ENCODE measurements at regions not wholly inside any gene's neighbourhood (a gene's known extent, or its start where the extent isn't known, plus 50 kb on each side); places are given as distances from the start of the nearest gene placed in this dataset.
"Not testable (repeated sequence)": the region's sequence is repeated elsewhere in the genome, so short reads cannot be mapped to it uniquely, and the experiment has no call there.

GRCh38 chr10:9289811-9290210 lies 1235.3 kb downstream of the GATA3 start:
- no peak for DNase-seq (ENCODE audit: insufficient read length, low spot score)
- no peak for FAIRE-seq

- FAIRE-seq: no peak
Observed at GRCh38 chr10:9291081-9291480, 1236.6 kb downstream of the GATA3 start.

GRCh38 chr10:9294132-9294663 lies 1239.7 kb downstream of the GATA3 start:
- no peak for FAIRE-seq
- no peak for DNase-seq (ENCODE audit: insufficient read length, low spot score)

More at GRCh38 chr10:9291081-9291480, 1236.6 kb downstream of the GATA3 start:
- DNase-seq (ENCODE audit: insufficient read length, low spot score): no peak

DNA sequence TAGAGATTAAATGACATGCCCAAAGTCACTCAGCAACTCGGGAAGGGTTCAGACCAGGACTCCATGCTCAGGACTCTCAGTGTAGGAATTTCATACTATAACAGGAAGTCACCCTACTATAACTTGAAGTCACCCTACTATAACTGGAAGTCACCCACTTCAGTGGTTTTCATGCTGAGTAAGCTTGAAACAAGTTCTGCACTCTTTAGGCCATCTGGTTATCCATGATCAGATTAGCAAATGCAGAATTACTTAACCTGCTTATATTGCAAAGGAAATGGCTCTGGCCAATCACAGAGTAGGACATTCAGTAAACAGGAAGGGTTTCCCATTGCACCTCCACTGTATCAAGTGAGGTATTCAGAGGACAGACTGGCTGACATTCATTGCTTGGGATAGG lies 1240.4 kb downstream of the GATA3 start:
- DNase-seq (ENCODE audit: insufficient read length, low spot score) (no peak), FAIRE-seq (no peak)

DNA sequence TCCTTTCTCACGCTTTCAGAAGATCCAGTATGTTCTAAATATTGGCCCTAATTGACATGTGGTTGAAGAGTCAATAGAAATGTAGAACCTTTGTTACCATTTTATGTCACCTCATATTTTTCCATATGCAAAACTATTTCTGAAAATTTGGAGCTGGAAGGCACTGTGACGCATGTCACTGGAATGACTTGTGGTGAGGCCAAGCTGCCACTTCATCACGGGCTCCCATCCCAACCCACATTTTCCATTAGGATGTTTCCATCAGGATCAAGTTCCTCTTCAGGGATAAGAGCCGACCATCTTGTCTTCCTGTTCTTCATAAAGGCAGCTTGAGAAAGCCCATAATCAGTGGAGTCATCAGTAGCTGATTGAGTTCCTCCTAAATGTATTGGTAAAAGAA lies 1241.7 kb downstream of the GATA3 start:
- FAIRE-seq: no peak

DNA sequence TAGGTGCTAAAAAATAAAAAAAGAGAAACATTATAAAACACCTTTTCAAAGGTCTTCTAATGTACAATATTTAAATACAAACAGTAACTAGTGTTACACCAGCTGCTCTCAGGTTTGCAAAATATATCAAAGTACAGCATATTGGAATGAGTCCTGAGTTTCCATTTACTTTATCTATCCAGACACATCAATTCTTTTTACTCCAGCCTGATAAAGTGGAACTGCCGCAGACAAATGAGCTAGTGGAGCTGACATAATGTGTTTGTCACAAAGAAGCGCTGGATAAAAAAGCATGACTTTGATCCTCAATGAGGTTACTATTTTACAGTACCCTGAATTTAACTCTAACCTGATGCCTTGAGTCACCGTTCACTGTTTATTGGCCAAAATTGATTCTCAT lies 1243.1 kb downstream of the GATA3 start:
- no peak for FAIRE-seq
- DNase-seq (ENCODE audit: insufficient read length, low spot score): no peak

More for the DNA sequence above, 1241.7 kb downstream of the GATA3 start:
- no peak for DNase-seq (ENCODE audit: insufficient read length, low spot score)

GRCh38 chr10:9299966-9300365 lies 1245.5 kb downstream of the GATA3 start:
- DNase-seq (ENCODE audit: insufficient read length, low spot score) (no peak), FAIRE-seq (no peak)

DNA sequence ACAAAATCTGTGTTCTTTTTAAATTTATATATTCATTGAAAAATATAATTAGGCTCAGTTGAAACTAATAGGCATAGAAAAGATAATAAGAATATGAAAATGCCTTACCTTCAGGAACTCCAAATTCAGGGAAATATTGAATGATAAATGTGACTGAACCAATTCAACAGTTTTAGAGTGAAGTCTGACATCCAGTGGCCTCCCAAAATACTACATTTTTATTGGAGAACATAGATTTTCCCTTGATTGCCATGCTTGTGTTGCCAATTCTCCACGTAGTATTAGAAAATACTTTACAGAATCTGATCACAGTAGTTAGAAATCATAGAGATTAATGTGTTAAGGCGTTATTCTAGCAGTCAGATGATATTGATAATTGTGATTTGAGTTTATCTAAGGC lies 1246.7 kb downstream of the GATA3 start:
- DNase-seq (ENCODE audit: insufficient read length, low spot score): no peak
- no peak for FAIRE-seq

DNA sequence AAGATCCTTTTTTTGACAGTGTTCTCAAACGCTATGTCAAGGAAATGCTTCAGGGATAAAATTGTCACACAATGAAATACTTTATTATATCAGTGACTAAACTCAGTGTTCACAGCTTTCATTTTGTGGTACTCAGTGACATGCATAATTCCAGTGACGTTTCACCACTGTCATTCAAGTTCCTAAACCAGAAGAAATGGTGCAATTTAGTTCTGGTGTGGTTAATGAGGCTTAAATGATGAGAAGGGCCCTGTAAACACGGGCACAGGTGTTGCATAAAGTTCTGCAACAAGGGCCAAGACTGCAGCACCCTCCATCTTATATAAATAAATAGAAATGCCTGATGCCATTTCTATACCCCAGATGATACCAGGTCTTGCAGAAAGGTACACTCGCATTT lies 1247.1 kb downstream of the GATA3 start:
- DNase-seq (ENCODE audit: insufficient read length, low spot score) (no peak), FAIRE-seq (no peak)

DNA sequence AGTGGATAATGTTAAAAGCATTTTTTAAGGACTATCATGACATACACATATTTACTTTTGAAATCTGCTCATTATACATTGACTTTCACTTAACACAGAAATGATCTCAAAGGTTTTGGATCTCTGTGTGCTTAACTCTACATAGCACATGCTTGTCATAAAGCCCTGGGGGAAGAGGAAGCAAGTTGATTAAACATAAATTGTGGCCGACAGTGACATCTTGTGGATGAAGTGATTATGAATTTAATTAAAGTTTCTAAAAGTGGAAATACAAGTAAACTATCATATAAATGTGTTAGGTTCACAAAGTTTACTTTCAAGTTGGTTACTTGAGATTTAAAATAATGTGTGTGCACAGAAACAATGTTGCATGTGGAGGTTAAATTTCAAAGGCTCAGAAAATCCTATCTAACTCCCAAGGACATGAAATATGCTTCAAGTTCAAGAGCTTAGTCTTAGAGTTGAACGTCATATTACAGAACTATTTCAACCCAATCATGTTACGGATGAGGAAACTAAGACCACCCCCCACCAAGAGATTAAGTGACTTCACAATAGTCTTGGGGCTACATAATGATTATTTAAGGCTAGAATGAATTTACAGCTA lies 1247.8 kb downstream of the GATA3 start:
- DNase-seq (ENCODE audit: insufficient read length, low spot score): peak; percentile 19
- FAIRE-seq: no peak

DNA sequence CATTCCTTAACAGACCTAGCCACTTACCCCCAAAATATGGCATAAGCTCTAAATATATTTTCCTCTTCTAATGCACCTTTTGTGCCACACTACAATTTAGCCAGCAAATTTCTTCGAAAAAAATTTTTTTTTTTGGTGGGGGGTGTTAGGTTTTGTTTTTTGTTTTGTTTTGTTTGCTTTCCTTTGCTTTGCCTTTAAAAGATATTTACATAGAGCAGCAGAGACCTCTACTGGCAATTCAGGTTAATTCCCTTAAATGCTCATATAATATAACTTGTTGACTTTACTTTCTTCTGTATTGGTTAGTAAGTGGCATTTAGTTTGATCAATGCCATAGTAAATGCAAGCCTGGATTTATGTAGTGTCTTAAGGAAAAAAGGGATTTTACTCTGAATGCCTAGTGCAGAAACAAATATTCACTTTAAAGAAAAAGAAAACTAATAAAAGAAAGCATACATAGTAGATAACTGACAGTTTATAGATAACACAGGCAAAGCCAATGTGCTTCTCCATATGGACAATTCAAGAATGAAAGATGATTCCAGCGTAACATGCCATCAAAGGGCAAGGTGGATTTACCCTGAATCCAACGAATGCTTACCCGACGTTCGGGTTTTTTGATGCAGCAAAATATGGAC lies 1250.6 kb downstream of the GATA3 start:
- no peak for FAIRE-seq

GRCh38 chr10:9311702-9312499 lies 1257.4 kb downstream of the GATA3 start:
- DNase-seq (ENCODE audit: insufficient read length, low spot score) (no peak), FAIRE-seq (no peak)

More for the DNA sequence above, 1250.6 kb downstream of the GATA3 start:
- no peak for DNase-seq (ENCODE audit: insufficient read length, low spot score)

GRCh38 chr10:9315292-9315691 lies 1260.8 kb downstream of the GATA3 start:
- FAIRE-seq: no peak
- DNase-seq (ENCODE audit: insufficient read length, low spot score): no peak

DNA sequence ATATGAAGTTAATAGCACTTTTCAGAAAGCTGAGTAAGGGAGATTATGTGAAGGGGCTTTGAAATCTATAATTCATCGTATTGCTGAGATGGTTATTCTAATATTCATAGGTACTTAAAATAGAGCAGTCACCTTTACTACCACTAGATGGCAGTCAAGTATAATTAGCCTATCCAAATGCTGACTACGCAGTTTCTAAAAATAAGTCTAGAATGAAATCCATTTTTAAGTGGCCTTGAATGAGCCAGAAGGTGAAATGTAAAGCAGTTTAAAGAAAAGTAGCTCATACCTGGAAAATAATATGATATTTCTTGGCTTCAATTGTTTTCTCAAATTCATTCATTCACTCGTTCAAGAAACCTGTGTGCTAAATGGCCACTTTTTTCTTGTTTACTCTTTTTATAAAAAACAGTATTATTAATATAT lies 1277.1 kb downstream of the GATA3 start:
- DNase-seq (ENCODE audit: insufficient read length, low spot score) (peak; percentile 25), FAIRE-seq (no peak)

DNA sequence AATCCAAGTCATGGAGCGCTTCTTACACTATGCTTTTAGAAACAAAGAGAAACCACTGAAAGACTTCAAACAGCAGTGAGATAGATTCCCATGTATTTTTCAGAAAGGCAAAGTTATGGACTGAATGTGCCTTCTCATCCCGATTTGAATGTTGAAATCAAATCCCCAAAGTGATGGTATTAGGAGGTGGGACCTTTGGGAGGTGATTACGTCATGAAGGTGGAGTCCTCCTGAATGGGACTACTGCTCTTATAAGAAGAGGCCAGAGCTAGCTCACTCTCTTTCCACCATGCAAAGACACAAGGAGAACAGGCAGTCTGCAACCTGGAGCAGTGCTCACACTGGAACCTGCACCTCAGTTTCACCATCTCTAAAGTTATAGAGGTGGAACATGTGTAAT lies 1279.8 kb downstream of the GATA3 start:
- no peak for DNase-seq (ENCODE audit: insufficient read length, low spot score)
- no peak for FAIRE-seq

DNA sequence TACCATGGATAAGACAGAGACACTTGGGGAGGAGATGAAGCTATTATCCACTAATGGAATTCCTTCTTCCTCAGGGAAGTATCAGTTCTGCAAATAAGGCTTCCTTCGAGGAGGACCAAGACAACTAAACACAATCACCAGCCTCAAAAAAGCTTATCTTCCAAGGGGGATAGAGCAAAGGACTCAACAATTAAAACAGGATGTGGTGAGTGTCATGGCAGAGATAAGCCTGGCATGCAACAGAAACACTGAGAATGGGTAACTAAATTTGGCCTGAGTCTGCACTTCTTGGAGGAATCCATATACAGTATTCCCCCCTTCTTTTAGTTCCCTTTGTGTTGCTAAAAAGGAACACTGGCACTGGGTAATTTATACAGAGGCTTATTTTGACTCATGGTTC lies 1285.2 kb downstream of the GATA3 start:
- no peak for DNase-seq (ENCODE audit: insufficient read length, low spot score)
- FAIRE-seq: no peak

DNA sequence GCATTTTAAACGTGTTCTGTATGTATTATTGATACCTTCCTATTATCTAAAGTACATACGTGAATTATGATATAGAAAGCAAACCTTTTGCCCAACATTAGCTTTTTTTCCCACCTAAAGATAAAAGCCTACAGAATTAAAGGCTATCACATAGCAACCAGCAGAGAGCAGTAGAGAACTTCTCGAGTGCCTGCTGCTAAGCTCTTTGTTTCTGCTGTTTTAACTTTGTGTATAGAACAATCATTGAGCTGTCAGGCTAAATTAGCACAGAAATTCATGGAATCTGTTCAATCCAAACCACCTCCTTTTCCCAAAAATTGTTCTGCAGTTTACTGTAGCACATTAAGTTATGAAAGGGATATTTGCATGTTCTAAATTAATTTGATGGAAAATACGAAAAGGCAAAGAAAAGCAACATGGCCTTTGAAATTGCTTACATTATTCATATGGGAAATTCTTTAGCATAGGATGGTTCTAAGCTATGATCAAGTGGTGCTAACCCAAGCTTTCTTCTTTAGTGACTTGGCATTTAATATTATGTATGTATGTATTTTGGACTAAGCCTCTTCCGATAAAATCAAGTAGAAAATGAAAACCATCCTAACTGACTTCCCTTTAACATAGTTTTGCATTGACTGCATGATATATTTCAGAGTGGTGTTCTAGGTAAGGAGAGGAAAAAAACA lies 1288.5 kb downstream of the GATA3 start:
- FAIRE-seq (no peak), DNase-seq (ENCODE audit: insufficient read length, low spot score) (peak; percentile 8)

DNA sequence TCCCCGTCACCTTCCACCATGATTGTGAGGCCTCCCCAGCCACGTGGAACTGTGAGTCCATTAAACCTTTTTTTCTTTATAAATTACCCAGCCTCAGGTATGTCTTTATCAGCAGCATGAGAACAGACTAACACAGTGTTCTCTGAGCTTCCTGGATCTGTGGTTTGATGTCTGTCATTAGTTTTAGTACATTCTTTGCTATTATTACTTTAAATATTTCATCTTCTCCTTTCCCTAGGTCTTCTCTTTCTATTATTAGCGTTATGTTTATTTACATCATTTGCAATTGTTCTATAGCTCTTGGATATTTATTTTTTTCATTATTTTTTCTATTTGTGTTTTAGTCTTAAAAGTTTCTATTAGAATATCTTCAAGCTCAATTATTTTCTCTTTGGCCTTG lies 1293.4 kb downstream of the GATA3 start:
- not testable (repeated sequence) for DNase-seq (ENCODE audit: insufficient read length, low spot score); FAIRE-seq

GRCh38 chr10:9357471-9357870 lies 1303.0 kb downstream of the GATA3 start:
- FAIRE-seq (no peak), DNase-seq (ENCODE audit: insufficient read length, low spot score) (no peak)

- DNase-seq (ENCODE audit: insufficient read length, low spot score) (no peak), FAIRE-seq (no peak)
Observed at GRCh38 chr10:9362721-9363120, 1308.2 kb downstream of the GATA3 start.

GRCh38 chr10:9379183-9379582 lies 1324.7 kb downstream of the GATA3 start:
- FAIRE-seq (no peak), DNase-seq (ENCODE audit: insufficient read length, low spot score) (no peak)

All from HTR-8/SVneo (cell line).